ENCODE measurements at regions not wholly inside any gene's neighbourhood (a gene's known extent, or its start where the extent isn't known, plus 50 kb on each side); places are given as distances from the start of the nearest gene placed in this dataset.

DNA sequence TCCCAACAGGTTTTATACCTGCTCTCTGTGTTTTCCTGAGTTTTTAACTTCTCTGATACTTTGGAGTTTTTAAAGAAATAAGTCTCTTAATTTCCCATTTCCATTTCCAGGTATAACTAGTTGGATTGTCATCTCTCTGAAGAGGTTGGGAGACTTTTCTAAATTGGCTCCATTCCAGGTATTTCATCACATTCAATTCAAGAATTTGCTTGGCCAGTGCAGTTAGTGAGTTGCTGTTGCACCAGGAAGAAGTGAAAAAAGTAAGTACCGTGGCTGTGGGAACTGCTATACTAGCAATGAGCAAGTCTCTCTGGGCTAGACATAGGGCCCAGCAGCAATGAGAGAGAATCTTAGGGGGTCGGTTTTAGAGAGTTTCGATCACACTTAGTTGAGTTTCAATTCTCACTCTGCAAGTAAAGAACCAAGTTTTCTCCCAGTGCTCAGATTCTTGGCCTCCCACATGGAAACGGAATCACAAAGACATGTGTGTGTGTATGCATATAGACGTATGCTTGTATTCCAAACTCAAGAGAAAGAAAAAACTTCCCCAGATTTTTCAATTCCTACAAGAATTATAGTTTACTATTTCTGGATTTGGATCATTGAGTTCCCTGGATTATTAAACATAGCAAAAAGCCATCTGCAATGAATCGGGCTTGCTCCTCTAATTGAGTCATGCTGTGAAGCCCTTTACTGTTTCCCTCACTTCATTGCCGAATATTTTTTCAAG is 894.4 kb downstream of the BCL11A start:
- ChIA-PET CTCF (ENCODE audit: partially characterized antibody) (no interaction called here), POLR2A (ENCODE audit: partially characterized antibody) (no interaction called here)
- H3K27ac Mint-ChIP-seq, result no peak overlapping the region
- no peaks in the 10 kb centered on the region for H3K4me1 Mint-ChIP-seq
- H3K27me3 ChIP-seq (ENCODE audit: insufficient read depth, low read length), result no peaks in the 10 kb centered on the region
- no peak overlapping the region for H3K27ac ChIP-seq (ENCODE audit: low read depth, low read length)
- intact Hi-C loops (cut with micrococcal nuclease), result no loop called here
- H3K4me1 ChIP-seq (ENCODE audit: insufficient read depth, low read length), result no peaks in the 10 kb centered on the region
- H3K27me3 Mint-ChIP-seq, result no peaks in the 10 kb centered on the region
- H3K9me3 ChIP-seq (ENCODE audit: control insufficient read depth in 1 of 2, low read length in 2 of 2), result no peaks in the 10 kb centered on the region
- H3K9me3 Mint-ChIP-seq, result peaks cover 0 to 4% (median 0%) of the 10 kb centered on the region in 8 donors
- no peak overlapping the region for H3K4me3 ChIP-seq (ENCODE audit: low read length in 2 of 2)
- H3K4me3 Mint-ChIP-seq, result no peak overlapping the region
- H3K36me3 ChIP-seq (ENCODE audit: insufficient read depth, low read length), result no peaks in the 10 kb centered on the region
- no peaks in the 10 kb centered on the region for H3K36me3 Mint-ChIP-seq
- no peak for DNase-seq

DNA sequence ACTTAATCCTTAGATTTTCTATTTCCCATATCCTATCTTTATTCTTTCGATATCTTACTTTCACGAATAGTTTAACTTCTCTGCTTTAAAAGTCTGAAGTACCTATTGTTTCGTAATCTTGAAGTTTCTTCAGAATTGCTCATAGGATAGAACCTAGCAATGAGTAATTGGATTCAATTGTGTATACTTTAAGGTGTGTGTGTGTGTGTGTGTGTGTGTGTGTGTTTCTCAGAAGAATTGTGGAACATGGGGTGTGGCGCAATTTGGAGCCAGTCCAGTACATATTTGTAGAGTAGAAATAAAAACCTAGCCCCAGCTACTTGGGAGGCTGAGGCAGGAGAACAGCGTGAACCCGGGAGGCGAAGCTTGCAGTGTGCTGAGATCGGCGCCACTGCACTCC is 897.6 kb downstream of the BCL11A start:
- POLR2A ChIA-PET (ENCODE audit: partially characterized antibody), result no interaction called here
- H3K36me3 ChIP-seq (ENCODE audit: insufficient read depth, low read length), result no peaks in the 10 kb centered on the region
- H3K27me3 ChIP-seq (ENCODE audit: insufficient read depth, low read length), result no peaks in the 10 kb centered on the region
- H3K4me3 ChIP-seq (ENCODE audit: low read length in 2 of 2), result no peak overlapping the region
- H3K4me1 Mint-ChIP-seq, result no peaks in the 10 kb centered on the region
- no peaks in the 10 kb centered on the region for H3K4me1 ChIP-seq (ENCODE audit: insufficient read depth, low read length)
- intact Hi-C loops (cut with micrococcal nuclease), result no loop called here
- no peaks in the 10 kb centered on the region for H3K27me3 Mint-ChIP-seq
- DNase-seq, result no peak
- CTCF ChIA-PET (ENCODE audit: partially characterized antibody), result no interaction called here
- peaks cover 0 to 9% (median under 1%) of the 10 kb centered on the region in 8 donors for H3K9me3 Mint-ChIP-seq
- H3K27ac Mint-ChIP-seq, result no peak overlapping the region
- no peaks in the 10 kb centered on the region for H3K36me3 Mint-ChIP-seq
- no peak overlapping the region for H3K4me3 Mint-ChIP-seq
- H3K9me3 ChIP-seq (ENCODE audit: control insufficient read depth in 1 of 2, low read length in 2 of 2), result no peaks in the 10 kb centered on the region
- no peak overlapping the region for H3K27ac ChIP-seq (ENCODE audit: low read depth, low read length)

DNA sequence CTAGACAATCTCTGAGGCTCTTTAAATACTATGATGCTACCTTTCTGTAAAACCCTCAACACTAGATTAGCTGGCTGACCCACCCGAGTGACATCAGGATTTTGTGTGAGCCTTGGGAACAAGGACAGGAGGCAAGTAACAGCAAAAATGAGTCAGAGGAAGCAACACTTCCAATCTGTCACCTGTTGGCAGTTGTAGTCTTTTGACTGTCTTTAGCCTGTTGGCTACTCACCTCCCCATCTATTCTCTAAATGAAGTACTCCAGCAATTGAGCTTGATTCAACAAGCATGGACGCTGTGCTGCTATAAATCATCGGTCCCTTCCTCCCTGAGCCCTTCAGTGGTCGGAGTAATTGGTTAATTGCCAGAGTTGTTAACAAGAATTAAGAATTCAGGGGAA is 898.7 kb downstream of the BCL11A start:
- no peaks in the 10 kb centered on the region for H3K36me3 ChIP-seq (ENCODE audit: insufficient read depth, low read length)
- no peaks in the 10 kb centered on the region for H3K4me1 ChIP-seq (ENCODE audit: insufficient read depth, low read length)
- peaks cover 0 to 9% (median under 1%) of the 10 kb centered on the region in 8 donors for H3K9me3 Mint-ChIP-seq
- H3K9me3 ChIP-seq (ENCODE audit: control insufficient read depth in 1 of 2, low read length in 2 of 2), result no peaks in the 10 kb centered on the region
- no peaks in the 10 kb centered on the region for H3K27me3 ChIP-seq (ENCODE audit: insufficient read depth, low read length)
- ChIA-PET CTCF (ENCODE audit: partially characterized antibody) (no interaction called here), POLR2A (ENCODE audit: partially characterized antibody) (no interaction called here)
- no peaks in the 10 kb centered on the region for H3K4me1 Mint-ChIP-seq
- no peak overlapping the region for H3K27ac Mint-ChIP-seq
- H3K36me3 Mint-ChIP-seq, result no peaks in the 10 kb centered on the region
- no peaks in the 10 kb centered on the region for H3K27me3 Mint-ChIP-seq
- intact Hi-C loops (cut with micrococcal nuclease), result no loop called here
- H3K4me3 Mint-ChIP-seq, result no peak overlapping the region
- DNase-seq, result no peak
- H3K4me3 ChIP-seq (ENCODE audit: low read length in 2 of 2), result no peak overlapping the region
- no peak overlapping the region for H3K27ac ChIP-seq (ENCODE audit: low read depth, low read length)

DNA sequence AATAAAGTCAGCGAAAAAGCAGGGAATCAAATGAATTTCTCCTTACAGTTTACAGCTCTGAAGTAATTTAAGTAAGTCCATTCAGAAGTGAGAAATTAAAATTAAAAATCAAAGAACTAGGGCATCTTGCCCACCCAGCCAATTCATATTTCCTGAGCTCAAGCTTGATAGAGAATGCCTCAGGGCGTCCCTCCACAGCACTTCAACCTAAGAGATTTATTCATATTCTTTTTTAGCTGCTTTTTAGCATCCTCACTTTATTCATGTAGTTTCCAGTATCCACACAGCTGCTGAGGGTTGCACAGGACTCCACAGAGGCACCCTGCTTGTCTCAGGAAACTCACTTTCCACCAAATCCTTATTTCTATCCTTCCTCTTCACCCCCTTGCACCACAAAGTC is 900.3 kb downstream of the BCL11A start:
- Mint-ChIP-seq H3K9me3 (peaks cover 0 to 9% (median 3%) of the 10 kb centered on the region in 8 donors), H3K4me3 (no peak overlapping the region), H3K36me3 (no peaks in the 10 kb centered on the region), H3K4me1 (no peaks in the 10 kb centered on the region), H3K27me3 (no peaks in the 10 kb centered on the region), H3K27ac (no peak overlapping the region)
- ChIA-PET CTCF (ENCODE audit: partially characterized antibody) (no interaction called here), POLR2A (ENCODE audit: partially characterized antibody) (no interaction called here)
- intact Hi-C loops (cut with micrococcal nuclease), result no loop called here
- Histone ChIP-seq H3K36me3 (ENCODE audit: insufficient read depth, low read length) (no peaks in the 10 kb centered on the region), H3K4me1 (ENCODE audit: insufficient read depth, low read length) (no peaks in the 10 kb centered on the region), H3K9me3 (ENCODE audit: control insufficient read depth in 1 of 2, low read length in 2 of 2) (no peaks in the 10 kb centered on the region), H3K4me3 (ENCODE audit: low read length in 2 of 2) (no peak overlapping the region), H3K27me3 (ENCODE audit: insufficient read depth, low read length) (no peaks in the 10 kb centered on the region), H3K27ac (ENCODE audit: low read depth, low read length) (no peak overlapping the region)
- no peak for DNase-seq

DNA sequence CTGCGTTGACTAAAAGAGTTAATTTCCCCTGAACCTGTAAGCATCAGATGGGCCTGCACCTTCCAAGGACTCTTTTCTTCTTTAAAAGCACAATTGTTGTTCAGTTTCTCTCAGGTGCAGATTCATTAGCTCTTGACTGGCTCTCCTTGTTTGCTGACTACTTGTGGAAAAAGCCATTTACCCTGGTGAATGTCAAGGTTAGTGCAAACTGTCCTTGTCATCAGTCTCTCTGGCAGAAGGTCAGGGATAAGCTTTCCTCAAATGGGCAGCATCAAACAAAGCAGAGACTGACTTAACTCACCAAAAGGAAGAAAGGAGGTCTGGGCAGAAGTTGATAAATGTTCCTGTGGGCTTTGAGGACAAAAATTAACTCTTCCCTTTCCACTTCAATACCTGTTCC is 922.7 kb downstream of the BCL11A start:
- no peaks in the 10 kb centered on the region for H3K36me3 Mint-ChIP-seq

DNA sequence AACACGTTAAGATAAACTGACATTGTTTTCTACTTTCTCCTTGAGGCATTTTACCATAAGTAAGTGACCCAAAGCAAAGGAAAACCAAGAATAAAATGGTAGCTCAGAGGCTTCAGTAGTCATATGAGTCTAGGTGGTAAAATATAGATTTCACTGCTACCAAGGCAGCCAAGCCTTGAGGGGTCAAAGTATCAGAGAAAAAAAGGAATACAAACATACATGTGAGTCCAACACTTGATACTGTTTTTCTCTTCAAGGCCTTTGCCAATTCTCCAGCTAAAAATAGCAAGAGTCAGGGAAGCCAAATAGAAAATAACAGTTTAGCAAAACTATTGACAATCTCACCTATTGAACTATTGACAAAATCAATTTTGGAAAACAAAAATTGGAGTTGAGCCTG is 925.9 kb downstream of the BCL11A start:
- Mint-ChIP-seq H3K4me3 (no peak overlapping the region), H3K27ac (no peak overlapping the region)

More for the DNA sequence above, 922.7 kb downstream of the BCL11A start:
- intact Hi-C loops (cut with micrococcal nuclease), result no loop called here
- ChIA-PET CTCF (ENCODE audit: partially characterized antibody) (no interaction called here), POLR2A (ENCODE audit: partially characterized antibody) (no interaction called here)
- Mint-ChIP-seq H3K27ac (no peak overlapping the region), H3K9me3 (peaks cover 0 to 14% (median 0%) of the 10 kb centered on the region in 8 donors), H3K27me3 (no peaks in the 10 kb centered on the region), H3K4me3 (no peak overlapping the region), H3K4me1 (no peaks in the 10 kb centered on the region)
- Histone ChIP-seq H3K4me3 (ENCODE audit: low read length in 2 of 2) (no peak overlapping the region), H3K4me1 (ENCODE audit: insufficient read depth, low read length) (no peaks in the 10 kb centered on the region), H3K27ac (ENCODE audit: low read depth, low read length) (no peak overlapping the region), H3K27me3 (ENCODE audit: insufficient read depth, low read length) (no peaks in the 10 kb centered on the region), H3K9me3 (ENCODE audit: control insufficient read depth in 1 of 2, low read length in 2 of 2) (no peaks in the 10 kb centered on the region), H3K36me3 (ENCODE audit: insufficient read depth, low read length) (no peaks in the 10 kb centered on the region)
- DNase-seq, result no peak

DNA sequence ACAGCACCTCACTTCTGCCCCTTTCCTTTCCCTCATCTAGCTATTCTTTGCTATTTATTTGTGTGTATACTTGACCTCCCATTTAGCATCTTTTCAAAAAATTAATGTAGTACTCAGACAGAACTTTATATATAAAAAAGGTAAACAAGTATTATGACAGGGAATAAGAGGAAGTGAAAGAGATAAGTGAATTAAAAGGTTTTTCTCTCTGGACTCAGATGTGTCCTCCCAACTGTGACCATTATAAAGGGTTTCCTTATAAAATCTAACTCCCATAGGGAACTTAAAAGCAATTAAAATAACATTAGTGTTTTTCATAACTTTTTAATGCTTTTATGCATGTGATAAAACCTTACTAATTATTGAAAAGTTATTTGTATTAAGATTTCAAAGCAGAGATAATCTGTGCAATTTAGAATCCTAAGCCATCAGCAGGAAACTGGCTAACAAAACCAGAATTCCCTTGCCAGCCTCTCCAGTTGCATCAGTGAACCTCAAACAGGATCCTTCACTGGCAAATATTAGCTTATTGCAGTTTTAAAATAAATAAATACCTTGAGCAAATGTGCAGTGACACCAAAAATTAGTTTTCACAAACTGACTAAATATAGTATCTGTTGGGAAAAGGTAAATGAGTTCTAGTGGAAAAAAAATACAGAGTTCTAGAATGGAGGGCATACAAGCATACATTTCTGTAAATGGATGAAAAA is 930.7 kb downstream of the BCL11A start:
- Mint-ChIP-seq H3K27ac (no peak overlapping the region), H3K4me3 (no peak overlapping the region), H3K36me3 (no peaks in the 10 kb centered on the region), H3K27me3 (no peaks in the 10 kb centered on the region), H3K4me1 (no peaks in the 10 kb centered on the region), H3K9me3 (peaks cover 0 to 13% (median 4%) of the 10 kb centered on the region in 8 donors)
- Histone ChIP-seq H3K4me3 (ENCODE audit: low read length in 2 of 2) (no peak overlapping the region), H3K36me3 (ENCODE audit: insufficient read depth, low read length) (no peaks in the 10 kb centered on the region), H3K27ac (ENCODE audit: low read depth, low read length) (no peak overlapping the region), H3K4me1 (ENCODE audit: insufficient read depth, low read length) (no peaks in the 10 kb centered on the region), H3K27me3 (ENCODE audit: insufficient read depth, low read length) (no peaks in the 10 kb centered on the region), H3K9me3 (ENCODE audit: control insufficient read depth in 1 of 2, low read length in 2 of 2) (no peaks in the 10 kb centered on the region)
- ChIA-PET POLR2A (ENCODE audit: partially characterized antibody) (no interaction called here), CTCF (ENCODE audit: partially characterized antibody) (no interaction called here)
- no peak for DNase-seq
- intact Hi-C loops (cut with micrococcal nuclease), result no loop called here

More for the DNA sequence above, 925.9 kb downstream of the BCL11A start:
- H3K4me1 ChIP-seq (ENCODE audit: insufficient read depth, low read length), result no peaks in the 10 kb centered on the region
- no peaks in the 10 kb centered on the region for H3K36me3 ChIP-seq (ENCODE audit: insufficient read depth, low read length)
- no peaks in the 10 kb centered on the region for H3K27me3 ChIP-seq (ENCODE audit: insufficient read depth, low read length)
- no peak for DNase-seq
- CTCF ChIA-PET (ENCODE audit: partially characterized antibody), result no interaction called here
- H3K27me3 Mint-ChIP-seq, result no peaks in the 10 kb centered on the region
- H3K4me3 ChIP-seq (ENCODE audit: low read length in 2 of 2), result no peak overlapping the region
- POLR2A ChIA-PET (ENCODE audit: partially characterized antibody), result no interaction called here
- no peak overlapping the region for H3K27ac ChIP-seq (ENCODE audit: low read depth, low read length)
- intact Hi-C loops (cut with micrococcal nuclease), result no loop called here
- H3K36me3 Mint-ChIP-seq, result no peaks in the 10 kb centered on the region
- H3K9me3 ChIP-seq (ENCODE audit: control insufficient read depth in 1 of 2, low read length in 2 of 2), result no peaks in the 10 kb centered on the region
- peaks cover 0 to 9% (median 0%) of the 10 kb centered on the region in 8 donors for H3K9me3 Mint-ChIP-seq
- H3K4me1 Mint-ChIP-seq, result no peaks in the 10 kb centered on the region
